GM12878 (cell line): ENCODE measurements at regions not wholly inside any gene's neighbourhood (a gene's known extent, or its start where the extent isn't known, plus 50 kb on each side); places are given as distances from the start of the nearest gene placed in this dataset.

Experiments
- ATAC-seq: fragments of 200-7000 bp; cut with Tn5 transposase; 3 replicates; pipeline ENCODE4 v1.9.1; 2020; ENCODE audit warnings: mild to moderate bottlenecking, moderate library complexity
- BruUV-seq: library from RNA; stranded (reverse); fragments of 400-500 nt; replicated peaks from 2 replicates; lab custom pipeline; 2021; lab: Mats Ljungman, UMichigan
- CTCF ChIA-PET: fragments of 300-600 bp; sonication (Branson Sonifier 250); formaldehyde crosslinking; extraction: SDS; loops from one replicate; lab custom pipeline; 2021; ENCODE audit warnings: inconsistent platforms; lab: Yijun Ruan, JAX
- POLR2A ChIA-PET: fragments of 350-600 bp; formaldehyde crosslinking; extraction: SDS; loops from one replicate; lab custom pipeline; 2021; ENCODE audit warnings: inconsistent platforms; lab: Charles Lee
- RAD21 ChIA-PET: fragments of 300-600 bp; sonication (Branson Sonifier 250); formaldehyde crosslinking; loops from one replicate; lab custom pipeline; 2023; ENCODE audit warnings: antibody characterized with exemption; ENCODE audit not compliant: unreplicated experiment; lab: Charles Lee
- SMC1A ChIA-PET: fragments of 300-600 bp; sonication (Branson Sonifier 250); formaldehyde crosslinking; loops from one replicate; lab custom pipeline; 2023; ENCODE audit not compliant: unreplicated experiment, uncharacterized antibody; lab: Charles Lee
- DNase-seq: peaks from one replicate; pipeline ENCODE4 v3.0.0-alpha.2; 2011; ENCODE audit warnings: low read depth, low spot score
- FAIRE-seq: peaks from 3 replicates; lab custom pipeline; 2011; peaks lifted over from hg19 to GRCh38; lab: Jason Lieb, UNC
- H2AFZ ChIP-seq: 2 replicates; pipeline ENCODE4 v1.6.0; 2011; ENCODE audit warnings: low read depth, low read length, control low read depth; ENCODE audit not compliant: control insufficient read depth
- H3K27ac ChIP-seq: 2 replicates; pipeline ENCODE4 v1.5.1; 2011; ENCODE audit warnings: control low read depth; ENCODE audit not compliant: control insufficient read depth, insufficient read depth
- H3K27me3 ChIP-seq, 2 experiments: replicated peaks in 1 of 2; 2 replicates each; pipeline versions ENCODE4 v1.6.0 to v1.6.1; 2011; ENCODE audit warnings: low read length in 1 of 2; ENCODE audit not compliant: control insufficient read depth in 2 of 2, insufficient read depth in 2 of 2
- H3K36me3 ChIP-seq, 2 experiments: 2 replicates each; pipeline ENCODE4 v1.5.1; 2011; ENCODE audit warnings: low read length in 1 of 2; ENCODE audit not compliant: control insufficient read depth in 2 of 2, insufficient read depth in 2 of 2
- H3K4me1 ChIP-seq: 2 replicates; pipeline ENCODE4 v1.6.1; 2011; ENCODE audit warnings: mild to moderate bottlenecking, low read length, moderate library complexity, mixed read lengths; ENCODE audit not compliant: control insufficient read depth, insufficient read depth
- H3K4me2 ChIP-seq: 2 replicates; pipeline ENCODE4 v1.6.0; 2011; ENCODE audit warnings: control low read depth; ENCODE audit not compliant: control insufficient read depth, insufficient read depth
- H3K4me3 ChIP-seq: fragments of 200-600 bp; sonication (generic); 2 replicates; pipeline ENCODE4 v1.5.1; 2016
- H3K79me2 ChIP-seq: 2 replicates; pipeline ENCODE4 v1.6.0; 2011; ENCODE audit warnings: low read length; ENCODE audit not compliant: control insufficient read depth, insufficient read depth
- H3K9ac ChIP-seq: 2 replicates; pipeline ENCODE4 v1.8.0; 2011; ENCODE audit warnings: low read length, control low read depth, mixed read lengths; ENCODE audit not compliant: control insufficient read depth, insufficient read depth
- H3K9me3 ChIP-seq: replicated peaks from 3 replicates; pipeline ENCODE4 v1.5.1; 2011; ENCODE audit warnings: mild to moderate bottlenecking, low read length; ENCODE audit not compliant: control insufficient read depth, insufficient read depth
- H4K20me1 ChIP-seq: 2 replicates; pipeline ENCODE4 v1.6.0; 2011; ENCODE audit not compliant: control insufficient read depth, insufficient read depth
- BACH1 ChIP-seq: fragments of 450-650 bp; IDR thresholded peaks from 2 replicates; pipeline ENCODE4 v1.6.1; 2017; ENCODE audit warnings: mild to moderate bottlenecking, borderline replicate concordance
- BCL3 ChIP-seq: IDR thresholded peaks from 2 replicates; pipeline ENCODE4 v1.6.1; 2011; ENCODE audit warnings: borderline replicate concordance, low read depth, mild to moderate bottlenecking, moderate library complexity, low read length; ENCODE audit not compliant: insufficient read depth, poor library complexity, severe bottlenecking
- CBFB ChIP-seq: IDR thresholded peaks from 2 replicates; pipeline ENCODE4 v1.6.1; 2016; ENCODE audit warnings: antibody characterized with exemption, low read depth
- CREM ChIP-seq: IDR thresholded peaks from 2 replicates; pipeline ENCODE4 v1.6.1; 2014; ENCODE audit warnings: antibody characterized with exemption, low read depth
- EZH2 ChIP-seq: IDR thresholded peaks from 2 replicates; pipeline ENCODE4 v1.6.1; 2012; ENCODE audit warnings: low read depth, mild to moderate bottlenecking, control low read depth, inconsistent platforms, low read length, borderline replicate concordance; ENCODE audit not compliant: control insufficient read depth
- FOS ChIP-seq: IDR thresholded peaks from 3 replicates; pipeline ENCODE4 v1.6.1; 2011; ENCODE audit warnings: borderline replicate concordance; ENCODE audit not compliant: insufficient read length; ENCODE audit errors: extremely low read depth
- MAX ChIP-seq: IDR thresholded peaks from 2 replicates; pipeline ENCODE4 v1.6.1; 2012; ENCODE audit warnings: low read depth, low read length, improper control_type of control experiment
- SKIL ChIP-seq: fragments of 450-650 bp; IDR thresholded peaks from 2 replicates; pipeline ENCODE4 v1.6.1; 2017; ENCODE audit warnings: mild to moderate bottlenecking, low read depth, inconsistent platforms; ENCODE audit not compliant: poor library complexity, severe bottlenecking
- SMAD1 ChIP-seq: fragments of 450-650 bp; IDR thresholded peaks from 2 replicates; pipeline ENCODE4 v1.6.1; 2018; ENCODE audit warnings: mild to moderate bottlenecking, low read depth; ENCODE audit not compliant: partially characterized antibody
- TAF1 ChIP-seq: IDR thresholded peaks from 2 replicates; pipeline ENCODE4 v1.6.1; 2011; ENCODE audit warnings: mild to moderate bottlenecking, low read depth, low read length, borderline replicate concordance
- TCF7 ChIP-seq: IDR thresholded peaks from 2 replicates; pipeline ENCODE4 v1.6.1; 2014; ENCODE audit warnings: antibody characterized with exemption, borderline replicate concordance
- WGBS: methylation state at CpG from one replicate; pipeline ENCODE4 v1.1.6; 2016; ENCODE audit warnings: low lambda C conversion rate; ENCODE audit not compliant: insufficient replicate concordance, insufficient coverage; ENCODE audit errors: missing lambda C conversion rate; 5-methylcytosine and 5-hydroxymethylcytosine counted together
- in situ Hi-C: fragments of 300-500 bp; cut with MboI; formaldehyde crosslinking; loops from 9 replicates; pipeline ENCODE4 v1.14.3; 2018; ENCODE audit warnings: mixed read lengths
- intact Hi-C: fragments of 100-400 bp; cut with micrococcal nuclease; formaldehyde crosslinking; loops from one replicate; pipeline ENCODE4 v1.14.2; 2022; ENCODE audit not compliant: unreplicated experiment
- TF ChIP-seq, protein P1 (sequence below): IDR thresholded peaks from 2 replicates; pipeline ENCODE4 v1.6.1; 2012; ENCODE audit warnings: mild to moderate bottlenecking, low read depth, low read length
- TF ChIP-seq, protein P2 (sequence below), 3 experiments: IDR thresholded peaks in 2 of 3; conservative IDR thresholded peaks in 1 of 3; 2 replicates each; pipeline ENCODE4 v1.5.1; 2011; ENCODE audit warnings: low read depth in 3 of 3, low read length in 3 of 3, mild to moderate bottlenecking in 3 of 3, control low read depth in 2 of 3, moderate library complexity in 2 of 3, inconsistent platforms in 1 of 3, mixed read lengths in 1 of 3; ENCODE audit not compliant: control insufficient read depth in 2 of 3, insufficient read depth in 1 of 3; ENCODE audit errors: extremely low read depth in 1 of 3

DNA sequence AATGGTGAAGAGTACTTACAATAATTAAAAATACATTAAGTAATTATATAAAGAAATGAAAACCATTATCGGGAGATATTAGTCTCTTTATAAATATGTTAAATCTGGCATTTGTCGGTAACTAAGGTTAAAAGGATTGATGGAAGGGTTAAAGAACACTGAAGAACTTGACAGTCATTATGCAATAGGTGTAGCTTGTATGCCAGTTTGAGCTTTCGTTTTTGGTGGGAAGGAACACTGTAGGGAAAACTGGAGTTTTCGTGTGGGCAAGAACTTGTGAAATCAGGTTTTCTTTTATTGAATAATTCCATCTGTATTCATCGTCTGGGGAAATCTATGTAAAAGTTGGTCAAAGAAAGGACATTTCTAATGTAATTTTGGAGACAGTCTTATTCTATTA lies 142.3 kb downstream of the DMRTA1 start (continued):
- TF ChIP-seq, protein P1, sequence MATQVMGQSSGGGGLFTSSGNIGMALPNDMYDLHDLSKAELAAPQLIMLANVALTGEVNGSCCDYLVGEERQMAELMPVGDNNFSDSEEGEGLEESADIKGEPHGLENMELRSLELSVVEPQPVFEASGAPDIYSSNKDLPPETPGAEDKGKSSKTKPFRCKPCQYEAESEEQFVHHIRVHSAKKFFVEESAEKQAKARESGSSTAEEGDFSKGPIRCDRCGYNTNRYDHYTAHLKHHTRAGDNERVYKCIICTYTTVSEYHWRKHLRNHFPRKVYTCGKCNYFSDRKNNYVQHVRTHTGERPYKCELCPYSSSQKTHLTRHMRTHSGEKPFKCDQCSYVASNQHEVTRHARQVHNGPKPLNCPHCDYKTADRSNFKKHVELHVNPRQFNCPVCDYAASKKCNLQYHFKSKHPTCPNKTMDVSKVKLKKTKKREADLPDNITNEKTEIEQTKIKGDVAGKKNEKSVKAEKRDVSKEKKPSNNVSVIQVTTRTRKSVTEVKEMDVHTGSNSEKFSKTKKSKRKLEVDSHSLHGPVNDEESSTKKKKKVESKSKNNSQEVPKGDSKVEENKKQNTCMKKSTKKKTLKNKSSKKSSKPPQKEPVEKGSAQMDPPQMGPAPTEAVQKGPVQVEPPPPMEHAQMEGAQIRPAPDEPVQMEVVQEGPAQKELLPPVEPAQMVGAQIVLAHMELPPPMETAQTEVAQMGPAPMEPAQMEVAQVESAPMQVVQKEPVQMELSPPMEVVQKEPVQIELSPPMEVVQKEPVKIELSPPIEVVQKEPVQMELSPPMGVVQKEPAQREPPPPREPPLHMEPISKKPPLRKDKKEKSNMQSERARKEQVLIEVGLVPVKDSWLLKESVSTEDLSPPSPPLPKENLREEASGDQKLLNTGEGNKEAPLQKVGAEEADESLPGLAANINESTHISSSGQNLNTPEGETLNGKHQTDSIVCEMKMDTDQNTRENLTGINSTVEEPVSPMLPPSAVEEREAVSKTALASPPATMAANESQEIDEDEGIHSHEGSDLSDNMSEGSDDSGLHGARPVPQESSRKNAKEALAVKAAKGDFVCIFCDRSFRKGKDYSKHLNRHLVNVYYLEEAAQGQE = no peak
- TF ChIP-seq BACH1 = no peak
- TF ChIP-seq FOS = no peak
- no peak for TF ChIP-seq MAX
- TF ChIP-seq TAF1 = no peak

DNA sequence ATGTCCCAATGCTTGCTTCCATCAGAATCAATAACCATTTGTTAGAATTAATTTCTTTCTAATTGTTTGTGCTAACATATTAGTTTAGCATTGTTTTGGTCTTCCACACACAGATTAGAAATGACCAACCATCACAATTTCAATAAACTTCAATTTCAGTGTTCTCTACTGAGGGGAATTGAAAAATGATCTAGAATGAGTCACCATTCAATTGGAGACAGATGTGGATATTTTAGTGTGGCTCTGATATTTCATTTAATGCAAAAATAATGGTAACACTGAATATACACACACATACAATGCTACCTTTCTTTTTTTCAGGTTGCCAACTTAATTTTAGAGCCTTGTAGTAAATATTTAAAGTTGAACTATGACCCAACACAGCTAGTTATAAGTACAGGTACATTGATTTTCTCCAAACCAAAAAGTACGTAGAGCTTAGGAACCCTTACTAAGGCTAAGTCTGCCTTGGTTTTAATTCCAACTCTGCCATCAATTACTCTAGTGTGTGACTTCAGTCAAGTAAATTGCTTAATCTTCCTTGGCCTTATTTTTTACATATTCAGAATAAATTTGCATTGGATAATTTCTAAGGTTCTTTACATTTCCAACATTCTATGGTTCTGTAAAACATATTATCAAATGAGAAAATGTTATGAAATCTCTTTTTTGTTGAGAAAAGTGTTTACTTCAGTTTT lies 143.9 kb downstream of the DMRTA1 start:
- Histone ChIP-seq H3K36me3 (no peaks in the 10 kb centered on the region), H3K79me2 (no peaks in the 10 kb centered on the region), H3K27me3 (no peaks in the 10 kb centered on the region), H3K9ac (no peak overlapping the region), H4K20me1 (no peaks in the 10 kb centered on the region), H3K4me2 (no peak overlapping the region), H2AFZ (no peak overlapping the region), H3K4me3 (no peak overlapping the region), H3K9me3 (no peaks in the 10 kb centered on the region), H3K27ac (no peak overlapping the region), H3K4me1 (no peaks in the 10 kb centered on the region)
- 86% methylated on average over 1 of the region's 1 CpG for WGBS
- FAIRE-seq (no peak), DNase-seq (no peak), ATAC-seq (no peak)
- in situ Hi-C loops = no loop called here
- intact Hi-C loops = no loop called here
- RAD21 ChIA-PET = no interaction called here
- CTCF ChIA-PET = no interaction called here
- POLR2A ChIA-PET = no interaction called here
- BruUV-seq = no TSS peak
- SMC1A ChIA-PET = no interaction called here
- TF ChIP-seq, protein P2, sequence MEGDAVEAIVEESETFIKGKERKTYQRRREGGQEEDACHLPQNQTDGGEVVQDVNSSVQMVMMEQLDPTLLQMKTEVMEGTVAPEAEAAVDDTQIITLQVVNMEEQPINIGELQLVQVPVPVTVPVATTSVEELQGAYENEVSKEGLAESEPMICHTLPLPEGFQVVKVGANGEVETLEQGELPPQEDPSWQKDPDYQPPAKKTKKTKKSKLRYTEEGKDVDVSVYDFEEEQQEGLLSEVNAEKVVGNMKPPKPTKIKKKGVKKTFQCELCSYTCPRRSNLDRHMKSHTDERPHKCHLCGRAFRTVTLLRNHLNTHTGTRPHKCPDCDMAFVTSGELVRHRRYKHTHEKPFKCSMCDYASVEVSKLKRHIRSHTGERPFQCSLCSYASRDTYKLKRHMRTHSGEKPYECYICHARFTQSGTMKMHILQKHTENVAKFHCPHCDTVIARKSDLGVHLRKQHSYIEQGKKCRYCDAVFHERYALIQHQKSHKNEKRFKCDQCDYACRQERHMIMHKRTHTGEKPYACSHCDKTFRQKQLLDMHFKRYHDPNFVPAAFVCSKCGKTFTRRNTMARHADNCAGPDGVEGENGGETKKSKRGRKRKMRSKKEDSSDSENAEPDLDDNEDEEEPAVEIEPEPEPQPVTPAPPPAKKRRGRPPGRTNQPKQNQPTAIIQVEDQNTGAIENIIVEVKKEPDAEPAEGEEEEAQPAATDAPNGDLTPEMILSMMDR (IDR thresholded peaks at IDR 0.05 in 2 of 3, conservative IDR thresholded peaks at IDR 0.05 in 1 of 3; ENCODE audit: control insufficient read depth in 2 of 3, extremely low read depth in 1 of 3, insufficient read depth in 1 of 3, low read depth in 3 of 3, low read length in 3 of 3) = no peak
- TF ChIP-seq BCL3 = no peak
- no peak for TF ChIP-seq SKIL
- TF ChIP-seq CREM = no peak
- no peak for TF ChIP-seq SMAD1
- TF ChIP-seq EZH2 = no peak
- no peak for TF ChIP-seq TCF7
- TF ChIP-seq CBFB = no peak
